SK-N-SH treated with all-trans-retinoic acid at 6 μM for 48 hours (cell line): ENCODE measurements at regions not wholly inside any gene's neighbourhood (a gene's known extent, or its start where the extent isn't known, plus 50 kb on each side); places are given as distances from the start of the nearest gene placed in this dataset.

ENCODE experiments used
- CSRNP3 ChIP-seq: fragments of 250-450 bp; sonication (Bioruptor Pico); IDR thresholded peaks from 2 replicates; pipeline ENCODE4 v1.5.1; 2021; ENCODE audit warnings: mild to moderate bottlenecking, moderate library complexity
- ESRRG ChIP-seq: fragments of 250-450 bp; sonication (Bioruptor Pico); IDR thresholded peaks from 2 replicates; pipeline ENCODE4 v1.6.1; 2021; ENCODE audit warnings: mild to moderate bottlenecking
- GLIS3 ChIP-seq: fragments of 250-450 bp; sonication (Bioruptor Pico); IDR thresholded peaks from 2 replicates; pipeline ENCODE4 v1.5.0; 2020; ENCODE audit warnings: mild to moderate bottlenecking, moderate library complexity
- OSR1 ChIP-seq: fragments of 250-450 bp; sonication (Bioruptor Pico); IDR thresholded peaks from 2 replicates; pipeline ENCODE4 v1.8.0; 2022; ENCODE audit warnings: moderate library complexity, mild to moderate bottlenecking, inconsistent platforms
- PATZ1 ChIP-seq: fragments of 250-450 bp; sonication (Bioruptor Pico); IDR thresholded peaks from 2 replicates; pipeline ENCODE4 v1.8.0; 2020; ENCODE audit warnings: mild to moderate bottlenecking, moderate library complexity, borderline replicate concordance
- RARB ChIP-seq: fragments of 250-450 bp; sonication (Bioruptor Pico); IDR thresholded peaks from 2 replicates; pipeline ENCODE4 v1.8.0; 2021; ENCODE audit warnings: mild to moderate bottlenecking, moderate library complexity
- TOX ChIP-seq: fragments of 250-450 bp; sonication (Bioruptor Pico); IDR thresholded peaks from 2 replicates; pipeline ENCODE4 v1.8.0; 2021; ENCODE audit warnings: mild to moderate bottlenecking, moderate library complexity, borderline replicate concordance
- TSHZ2 ChIP-seq: fragments of 250-450 bp; sonication (Bioruptor Pico); IDR thresholded peaks from 2 replicates; pipeline ENCODE4 v1.5.0; 2020; ENCODE audit warnings: mild to moderate bottlenecking, moderate library complexity
- ZFP3 ChIP-seq: fragments of 250-450 bp; sonication (Bioruptor Pico); IDR thresholded peaks from 2 replicates; pipeline ENCODE4 v1.5.0; 2020; ENCODE audit warnings: mild to moderate bottlenecking, moderate library complexity
- ZNF565 ChIP-seq: fragments of 450-650 bp; formaldehyde crosslinking; conservative IDR thresholded peaks from 2 replicates; pipeline ENCODE4 v1.5.0; 2020; ENCODE audit warnings: low read depth, mild to moderate bottlenecking, moderate library complexity

GRCh38 chrX:150225266-150225665, 137.9 kb upstream of the MAMLD1 start:
- TF ChIP-seq ZFP3, result no peak
- no peak for TF ChIP-seq ESRRG
- TF ChIP-seq PATZ1 (CRISPR knock-in tag), result no peak
- no peak for TF ChIP-seq CSRNP3 (CRISPR knock-in tag)
- no peak for TF ChIP-seq TOX (CRISPR knock-in tag)
- TF ChIP-seq ZNF565 (CRISPR knock-in tag), result no peak
- TF ChIP-seq RARB (CRISPR knock-in tag), result no peak
- TF ChIP-seq TSHZ2 (CRISPR knock-in tag), result no peak
- no peak for TF ChIP-seq GLIS3
- no peak for TF ChIP-seq OSR1 (CRISPR knock-in tag)
